ENCODE measurements at regions not wholly inside any gene's neighbourhood (a gene's known extent, or its start where the extent isn't known, plus 50 kb on each side); places are given as distances from the start of the nearest gene placed in this dataset.
"Not testable (repeated sequence)": the region's sequence is repeated elsewhere in the genome, so short reads cannot be mapped to it uniquely, and the experiment has no call there.

- peaks cover 7% of the 10 kb centered on the region for H3K9me3 ChIP-seq (replicated peaks)
- H3K4me1 ChIP-seq = no peaks in the 10 kb centered on the region
- no peaks in the 10 kb centered on the region for H3K36me3 ChIP-seq
- H3K27ac ChIP-seq (replicated peaks) = no peak overlapping the region
- DNase-seq = no peak
- no peaks in the 10 kb centered on the region for H3K27me3 ChIP-seq (ENCODE audit: low read depth)
- intact Hi-C loops (cut with micrococcal nuclease) = no loop called here
- TF ChIP-seq CTCF (IDR thresholded peaks at IDR 0.05; ENCODE audit: borderline replicate concordance) = no peak
- no peak overlapping the region for H3K4me3 ChIP-seq
These were observed 1147.2 kb upstream of the ADGRL4 start for GRCh38 chr1:80153762-80154161.

- Histone ChIP-seq H3K4me3 (no peak overlapping the region), H3K27me3 (ENCODE audit: low read depth) (no peaks in the 10 kb centered on the region), H3K9me3 (replicated peaks) (peaks cover 49% of the 10 kb centered on the region), H3K36me3 (no peaks in the 10 kb centered on the region), H3K4me1 (no peaks in the 10 kb centered on the region), H3K27ac (replicated peaks) (no peak overlapping the region)
- intact Hi-C loops (cut with micrococcal nuclease) = no loop called here
- TF ChIP-seq CTCF (IDR thresholded peaks at IDR 0.05; ENCODE audit: borderline replicate concordance) = no peak
- DNase-seq = no peak
These were observed 1136.8 kb upstream of the ADGRL4 start for GRCh38 chr1:80143361-80143760.

GRCh38 chr1:80137946-80138602 is 1131.5 kb upstream of the ADGRL4 start:
- H3K27me3 ChIP-seq (ENCODE audit: low read depth); H3K36me3 ChIP-seq; H3K4me3 ChIP-seq; H3K4me1 ChIP-seq; intact Hi-C loops (cut with micrococcal nuclease); DNase-seq; H3K27ac ChIP-seq (replicated peaks): not testable (repeated sequence)
- peaks cover 10% of the 10 kb centered on the region for H3K9me3 ChIP-seq (replicated peaks)

GRCh38 chr1:80113168-80114038 is 1106.9 kb upstream of the ADGRL4 start:
- H3K27me3 ChIP-seq (ENCODE audit: low read depth) = no peaks in the 10 kb centered on the region
- no peak overlapping the region for H3K27ac ChIP-seq (replicated peaks)
- no peaks in the 10 kb centered on the region for H3K4me1 ChIP-seq
- no peak overlapping the region for H3K4me3 ChIP-seq
- TF ChIP-seq CTCF (IDR thresholded peaks at IDR 0.05; ENCODE audit: borderline replicate concordance) = no peak
- DNase-seq = no peak
- H3K9me3 ChIP-seq (replicated peaks) = peaks cover 39% of the 10 kb centered on the region
- intact Hi-C loops (cut with micrococcal nuclease) = no loop called here
- H3K36me3 ChIP-seq = no peaks in the 10 kb centered on the region

GRCh38 chr1:80101159-80101558 is 1094.6 kb upstream of the ADGRL4 start:
- Histone ChIP-seq H3K4me3 (no peak overlapping the region), H3K27ac (replicated peaks) (no peak overlapping the region), H3K36me3 (no peaks in the 10 kb centered on the region), H3K27me3 (ENCODE audit: low read depth) (no peaks in the 10 kb centered on the region), H3K9me3 (replicated peaks) (peaks cover 41% of the 10 kb centered on the region), H3K4me1 (no peaks in the 10 kb centered on the region)
- no peak for DNase-seq
- intact Hi-C loops (cut with micrococcal nuclease) = no loop called here
- no peak for TF ChIP-seq CTCF (IDR thresholded peaks at IDR 0.05; ENCODE audit: borderline replicate concordance)

- no peaks in the 10 kb centered on the region for H3K36me3 ChIP-seq
- no peaks in the 10 kb centered on the region for H3K27me3 ChIP-seq (ENCODE audit: low read depth)
- no peak overlapping the region for H3K4me3 ChIP-seq
- peaks cover 48% of the 10 kb centered on the region for H3K9me3 ChIP-seq (replicated peaks)
- no peak for TF ChIP-seq CTCF (IDR thresholded peaks at IDR 0.05; ENCODE audit: borderline replicate concordance)
- DNase-seq = no peak
- intact Hi-C loops (cut with micrococcal nuclease) = no loop called here
- no peak overlapping the region for H3K27ac ChIP-seq (replicated peaks)
- H3K4me1 ChIP-seq = no peaks in the 10 kb centered on the region
These were observed 1093.2 kb upstream of the ADGRL4 start for GRCh38 chr1:80099713-80100112.
